IMR-90 (cell line): ENCODE measurements at regions not wholly inside any gene's neighbourhood (a gene's known extent, or its start where the extent isn't known, plus 50 kb on each side); places are given as distances from the start of the nearest gene placed in this dataset.

ENCODE experiments used
- ATAC-seq: fragments of 200-7000 bp; cut with Tn5 transposase; 2 replicates; pipeline ENCODE4 v1.9.1; 2020; ENCODE audit warnings: low read depth, mild to moderate bottlenecking, moderate library complexity
- BruUV-seq: library from RNA; stranded (reverse); fragments of 400-500 nt; replicated peaks from 2 replicates; lab custom pipeline; 2021; lab: Mats Ljungman, UMichigan
- CTCF ChIA-PET: fragments of 300-600 bp; formaldehyde crosslinking; extraction: SDS; loops from one replicate; lab custom pipeline; 2021; ENCODE audit warnings: antibody characterized with exemption; lab: Yijun Ruan, JAX
- POLR2A ChIA-PET: fragments of 300-600 bp; sonication (Branson Sonifier 250); formaldehyde crosslinking; loops from one replicate; lab custom pipeline; 2022; ENCODE audit warnings: antibody characterized with exemption; ENCODE audit not compliant: unreplicated experiment; lab: Charles Lee
- DNase-seq: peaks from one replicate; pipeline ENCODE4 v3.0.0; 2013
- H2AFZ ChIP-seq: replicated peaks from 2 replicates; pipeline ENCODE3; 2013; ENCODE audit warnings: low read length, mild to moderate bottlenecking; ENCODE audit not compliant: poor library complexity
- H2AK5ac ChIP-seq: 2 replicates; pipeline ENCODE4 v1.6.1; 2013; ENCODE audit warnings: low read depth, low read length, inconsistent platforms
- H2AK9ac ChIP-seq: replicated peaks from 2 replicates; pipeline ENCODE3; 2013; ENCODE audit warnings: mild to moderate bottlenecking, low read depth, low read length, moderate library complexity; ENCODE audit not compliant: poor library complexity
- H2BK120ac ChIP-seq: 2 replicates; pipeline ENCODE4 v1.6.1; 2013; ENCODE audit warnings: low read depth, low read length, inconsistent platforms
- H2BK15ac ChIP-seq: 3 replicates; pipeline ENCODE4 v1.6.1; 2013; ENCODE audit warnings: low read depth, low read length, inconsistent platforms
- H2BK20ac ChIP-seq: 2 replicates; pipeline ENCODE4 v1.6.1; 2013; ENCODE audit warnings: low read depth, mild to moderate bottlenecking, inconsistent platforms, low read length, moderate library complexity
- H2BK5ac ChIP-seq: 2 replicates; pipeline ENCODE4 v1.6.1; 2013; ENCODE audit warnings: mild to moderate bottlenecking, low read depth, low read length, inconsistent platforms; ENCODE audit not compliant: poor library complexity, severe bottlenecking
- H3K14ac ChIP-seq: replicated peaks from 2 replicates; pipeline ENCODE4 v1.6.1; 2013; ENCODE audit warnings: low read depth, low read length, inconsistent platforms
- H3K18ac ChIP-seq: 2 replicates; pipeline ENCODE4 v1.6.1; 2013; ENCODE audit warnings: low read depth, low read length, control low read depth
- H3K23ac ChIP-seq: 2 replicates; pipeline ENCODE4 v1.6.1; 2013; ENCODE audit warnings: low read depth, low read length, inconsistent platforms
- H3K27ac ChIP-seq: 2 replicates; pipeline ENCODE4 v1.5.1; 2013; ENCODE audit warnings: mild to moderate bottlenecking, control low read depth, low read length; ENCODE audit not compliant: insufficient read depth
- H3K27me3 ChIP-seq: 2 replicates; pipeline ENCODE4 v1.6.1; 2013; ENCODE audit warnings: low read length; ENCODE audit not compliant: control insufficient read depth, insufficient read depth
- H3K36me3 ChIP-seq: 2 replicates; pipeline ENCODE4 v1.6.1; 2013; ENCODE audit warnings: low read length, mixed read lengths; ENCODE audit not compliant: control insufficient read depth, insufficient read depth
- H3K4ac ChIP-seq: 2 replicates; pipeline ENCODE4 v1.6.1; 2013; ENCODE audit warnings: low read depth, low read length, inconsistent platforms
- H3K4me1 ChIP-seq: 2 replicates; pipeline ENCODE4 v1.6.1; 2013; ENCODE audit warnings: low read length, mixed read lengths; ENCODE audit not compliant: control insufficient read depth, insufficient read depth
- H3K4me2 ChIP-seq: 2 replicates; pipeline ENCODE4 v1.6.1; 2013; ENCODE audit warnings: low read depth, mild to moderate bottlenecking, control low read depth, low read length, moderate library complexity
- H3K4me3 ChIP-seq: 2 replicates; pipeline ENCODE4 v1.5.1; 2013; ENCODE audit warnings: low read depth, mild to moderate bottlenecking, control low read depth, low read length, moderate library complexity; ENCODE audit not compliant: insufficient read depth
- H3K56ac ChIP-seq: 2 replicates; pipeline ENCODE4 v1.6.1; 2013; ENCODE audit warnings: low read length, inconsistent platforms; ENCODE audit not compliant: insufficient read depth; ENCODE audit errors: extremely low read depth
- H3K79me1 ChIP-seq, 2 experiments: 2 replicates each; pipeline ENCODE4 v1.6.1; 2013; ENCODE audit warnings: low read length in 2 of 2, inconsistent platforms in 1 of 2, low read depth in 1 of 2
- H3K9ac ChIP-seq: 2 replicates; pipeline ENCODE4 v1.6.1; 2013; ENCODE audit warnings: low read depth, low read length, control low read depth
- H3K9me1 ChIP-seq: 2 replicates; pipeline ENCODE4 v1.6.1; 2013; ENCODE audit warnings: low read length, inconsistent platforms; ENCODE audit not compliant: insufficient read depth
- H3K9me3 ChIP-seq: 2 replicates; pipeline ENCODE4 v1.6.1; 2013; ENCODE audit warnings: low read length; ENCODE audit not compliant: control insufficient read depth, insufficient read depth
- H4K20me1 ChIP-seq: 2 replicates; pipeline ENCODE4 v1.6.1; 2013; ENCODE audit warnings: low read length, inconsistent platforms; ENCODE audit not compliant: insufficient read depth
- H4K5ac ChIP-seq: 2 replicates; pipeline ENCODE4 v1.6.1; 2013; ENCODE audit warnings: mild to moderate bottlenecking, low read depth, low read length, control low read depth
- H4K8ac ChIP-seq, 2 experiments: 2 replicates each; pipeline ENCODE4 v1.6.1; 2013; ENCODE audit warnings: low read depth in 2 of 2, low read length in 2 of 2, control low read depth in 1 of 2, inconsistent platforms in 1 of 2
- H4K91ac ChIP-seq: 2 replicates; pipeline ENCODE4 v1.6.1; 2013; ENCODE audit warnings: low read depth, low read length, inconsistent platforms; ENCODE audit not compliant: insufficient read depth
- BHLHE40 ChIP-seq: fragments of 150-350 bp; IDR thresholded peaks from 2 replicates; pipeline ENCODE4 v1.6.1; 2016; ENCODE audit warnings: mild to moderate bottlenecking, low read depth, low read length
- CEBPB ChIP-seq: IDR thresholded peaks from 2 replicates; pipeline ENCODE4 v1.6.1; 2012; ENCODE audit warnings: low read depth, low read length, improper control_type of control experiment
- CHD1 ChIP-seq: IDR thresholded peaks from 2 replicates; pipeline ENCODE4 v1.6.1; 2012; ENCODE audit warnings: low read depth, low read length, improper control_type of control experiment
- CTCF ChIP-seq: conservative IDR thresholded peaks from 2 replicates; pipeline ENCODE4 v1.5.1; 2012; ENCODE audit warnings: mild to moderate bottlenecking, low read depth, low read length, improper control_type of control experiment
- ELK1 ChIP-seq: fragments of 150-350 bp; IDR thresholded peaks from 2 replicates; pipeline ENCODE4 v1.6.1; 2016; ENCODE audit warnings: low read depth, mild to moderate bottlenecking, low read length, moderate library complexity, borderline replicate concordance
- MAFK ChIP-seq: IDR thresholded peaks from 2 replicates; pipeline ENCODE4 v1.6.1; 2012; ENCODE audit warnings: low read depth, low read length, improper control_type of control experiment
- MAZ ChIP-seq: IDR thresholded peaks from 2 replicates; pipeline ENCODE4 v1.6.1; 2012; ENCODE audit warnings: low read depth, mild to moderate bottlenecking, low read length, improper control_type of control experiment, moderate library complexity, borderline replicate concordance
- NFE2L2 ChIP-seq: fragments of 150-350 bp; IDR thresholded peaks from 2 replicates; pipeline ENCODE4 v1.6.1; 2016; ENCODE audit warnings: low read depth, mild to moderate bottlenecking, low read length
- POLR2A ChIP-seq: IDR thresholded peaks from 2 replicates; pipeline ENCODE4 v1.6.1; 2012; ENCODE audit warnings: mild to moderate bottlenecking, low read depth, low read length
- RAD21 ChIP-seq: IDR thresholded peaks from 2 replicates; pipeline ENCODE4 v1.6.1; 2012; ENCODE audit warnings: low read length, improper control_type of control experiment
- RCOR1 ChIP-seq: IDR thresholded peaks from 2 replicates; pipeline ENCODE4 v1.6.1; 2012; ENCODE audit warnings: mild to moderate bottlenecking, low read length, improper control_type of control experiment; ENCODE audit not compliant: insufficient replicate concordance
- RFX5 ChIP-seq: IDR thresholded peaks from 2 replicates; pipeline ENCODE4 v1.8.0; 2012; ENCODE audit warnings: low read depth, mild to moderate bottlenecking, low read length, moderate library complexity
- SMC3 ChIP-seq: fragments of 150-350 bp; IDR thresholded peaks from 2 replicates; pipeline ENCODE4 v1.6.1; 2016; ENCODE audit warnings: low read depth, mild to moderate bottlenecking, antibody characterized with exemption, low read length, moderate library complexity
- USF2 ChIP-seq: fragments of 150-350 bp; IDR thresholded peaks from 2 replicates; pipeline ENCODE4 v1.6.1; 2017; ENCODE audit warnings: mild to moderate bottlenecking, antibody characterized with exemption, low read length, low read depth
- WGBS, 2 experiments: methylation state at CpG; one replicate each; pipeline versions ENCODE4 v1.1.5 to v1.1.7; 2013; ENCODE audit warnings: missing lambda C conversion rate in 2 of 2; ENCODE audit not compliant: insufficient read length in 1 of 2; ENCODE audit errors: extremely low coverage in 2 of 2; 5-methylcytosine and 5-hydroxymethylcytosine counted together
- dilution Hi-C: fragments of 300-500 bp; cut with HindIII; formaldehyde crosslinking; loops from one replicate; pipeline ENCODE4 v1.14.3; 2018; ENCODE audit warnings: low sequenced_read_pairs; ENCODE audit not compliant: unreplicated experiment
- in situ Hi-C: fragments of 300-500 bp; cut with MboI; formaldehyde crosslinking; loops from 3 replicates; pipeline ENCODE4 v1.14.3; 2019; ENCODE audit warnings: low sequenced_read_pairs, inconsistent platforms, mixed read lengths
- intact Hi-C: fragments of 100-400 bp; cut with micrococcal nuclease; formaldehyde crosslinking; loops from 2 replicates; pipeline ENCODE4 v1.10.0; 2022

GRCh38 chr4:154677923-154678322, 65.5 kb upstream of the FGG start:
- H3K9me3 ChIP-seq, result no peaks in the 10 kb centered on the region
- no peak overlapping the region for H2AK9ac ChIP-seq
- no peak for TF ChIP-seq SMC3
- TF ChIP-seq ELK1, result no peak
- TF ChIP-seq MAFK, result no peak
- no peak for TF ChIP-seq BHLHE40
- no peak for TF ChIP-seq RAD21
- no peak for TF ChIP-seq CHD1
- TF ChIP-seq USF2, result no peak
- TF ChIP-seq RCOR1, result no peak
- no peak for TF ChIP-seq NFE2L2
- TF ChIP-seq RFX5, result no peak
- TF ChIP-seq POLR2A, result no peak
- no peak for TF ChIP-seq CTCF
- TF ChIP-seq MAZ, result no peak
- no peak for TF ChIP-seq CEBPB
- no peak overlapping the region for H2BK120ac ChIP-seq
- WGBS, 2 experiments, result no CpG with 5 or more reads among the region's 3 CpGs
- H3K4me1 ChIP-seq, result no peaks in the 10 kb centered on the region
- H2AFZ ChIP-seq, result no peak overlapping the region
- H3K4ac ChIP-seq, result no peak overlapping the region
- H4K5ac ChIP-seq, result no peak overlapping the region
- ChIA-PET POLR2A (no interaction called here), CTCF (no interaction called here)
- BruUV-seq, result no TSS peak
- H4K20me1 ChIP-seq, result no peaks in the 10 kb centered on the region
- intact Hi-C loops (no loop called here), in situ Hi-C loops (no loop called here), dilution Hi-C loops (no loop called here)
- no peak overlapping the region for H3K56ac ChIP-seq
- no peak overlapping the region for H4K8ac ChIP-seq
- no peaks in the 10 kb centered on the region for H3K27me3 ChIP-seq
- H2AK5ac ChIP-seq, result no peak overlapping the region
- H3K4me3 ChIP-seq, result no peak overlapping the region
- H3K9me1 ChIP-seq, result no peaks in the 10 kb centered on the region
- no peak overlapping the region for H4K91ac ChIP-seq
- no peak overlapping the region for H3K18ac ChIP-seq
- no peak overlapping the region for H3K23ac ChIP-seq
- H3K79me1 ChIP-seq, result no peaks in the 10 kb centered on the region
- H3K14ac ChIP-seq, result no peak overlapping the region
- no peak overlapping the region for H2BK20ac ChIP-seq
- H3K4me2 ChIP-seq, result no peak overlapping the region
- no peak overlapping the region for H3K27ac ChIP-seq
- no peaks in the 10 kb centered on the region for H3K36me3 ChIP-seq
- no peak overlapping the region for H2BK5ac ChIP-seq
- no peak for DNase-seq
- H2BK15ac ChIP-seq, result no peak overlapping the region
- no peak for ATAC-seq
- H3K9ac ChIP-seq, result no peak overlapping the region
